GM23338 (cell line): ENCODE measurements at regions not wholly inside any gene's neighbourhood (a gene's known extent, or its start where the extent isn't known, plus 50 kb on each side); places are given as distances from the start of the nearest gene placed in this dataset.
"Not testable (repeated sequence)": the region's sequence is repeated elsewhere in the genome, so short reads cannot be mapped to it uniquely, and the experiment has no call there.

Source experiments
- CREB1 ChIP-seq: fragments of 250-450 bp; sonication (Bioruptor Pico); IDR thresholded peaks from 2 replicates; pipeline ENCODE4 v1.5.0; 2020; ENCODE audit warnings: low read depth, mild to moderate bottlenecking, moderate library complexity
- CTCF ChIP-seq, 2 experiments: fragments of 200-600 bp in 1 of 2; sonication (generic) in 1 of 2; conservative IDR thresholded peaks; 2 replicates each; pipeline versions ENCODE4 v1.5.1 to v1.6.1; 2016 to 2017; ENCODE audit warnings: antibody characterized with exemption in 2 of 2, low read depth in 2 of 2, mild to moderate bottlenecking in 2 of 2, moderate library complexity in 1 of 2
- EZH2 ChIP-seq: fragments of 200-600 bp; sonication (generic); IDR thresholded peaks from one replicate; pipeline ENCODE4 v1.8.0; 2017; ENCODE audit warnings: antibody characterized with exemption, mild to moderate bottlenecking, low read depth; ENCODE audit not compliant: unreplicated experiment
- EZH2phosphoT487 ChIP-seq: fragments of 200-600 bp; sonication (generic); IDR thresholded peaks from one replicate; pipeline ENCODE4 v1.8.1; 2018; ENCODE audit warnings: antibody characterized with exemption; ENCODE audit not compliant: unreplicated experiment
- NANOG ChIP-seq: IDR thresholded peaks from 2 replicates; pipeline ENCODE4 v1.6.1; 2016; ENCODE audit warnings: antibody characterized with exemption, borderline replicate concordance
- POLR2AphosphoS5 ChIP-seq: IDR thresholded peaks from 2 replicates; pipeline ENCODE4 v1.6.1; 2016; ENCODE audit warnings: antibody characterized with exemption, low read depth

GRCh38 chr20:5452286-5452685 lies 135.5 kb upstream of the PROKR2 start:
- not testable (repeated sequence) for TF ChIP-seq CTCF (conservative IDR thresholded peaks at IDR 0.05; ENCODE audit: low read depth in 2 of 2); POLR2AphosphoS5; EZH2; CREB1; NANOG; EZH2phosphoT487
